GM21528 (cell line): ENCODE measurements at regions not wholly inside any gene's neighbourhood (a gene's known extent, or its start where the extent isn't known, plus 50 kb on each side); places are given as distances from the start of the nearest gene placed in this dataset.

Source experiments
- ATAC-seq: cut with Tn5 transposase; IDR thresholded peaks from one replicate; pipeline ENCODE4 v1.9.1; 2021; ENCODE audit warnings: mild to moderate bottlenecking, moderate library complexity; ENCODE audit not compliant: unreplicated experiment, low FRiP score

- no peak for ATAC-seq
These were observed 399.2 kb downstream of the NLGN4X start for GRCh38 chrX:5829469-5829868.

- ATAC-seq: no peak
These were observed 399.6 kb downstream of the NLGN4X start for GRCh38 chrX:5829060-5829459.

GRCh38 chrX:5823903-5824302 is 404.8 kb downstream of the NLGN4X start:
- no peak for ATAC-seq

- no peak for ATAC-seq
These were observed 418.0 kb downstream of the NLGN4X start for GRCh38 chrX:5810636-5811035.

- no peak for ATAC-seq
These were observed 421.5 kb downstream of the NLGN4X start for GRCh38 chrX:5807181-5807580.

GRCh38 chrX:5802391-5802790 is 426.3 kb downstream of the NLGN4X start:
- ATAC-seq: no peak

- no peak for ATAC-seq
These were observed 436.9 kb downstream of the NLGN4X start for GRCh38 chrX:5791721-5792120.

GRCh38 chrX:5788910-5789309 is 439.8 kb downstream of the NLGN4X start:
- ATAC-seq: no peak

GRCh38 chrX:5780821-5781220 is 447.8 kb downstream of the NLGN4X start:
- ATAC-seq: no peak

GRCh38 chrX:5775846-5776430 is 452.7 kb downstream of the NLGN4X start:
- no peak for ATAC-seq

GRCh38 chrX:5774446-5774845 is 454.2 kb downstream of the NLGN4X start:
- ATAC-seq: no peak

GRCh38 chrX:5771441-5771840 is 457.2 kb downstream of the NLGN4X start:
- ATAC-seq: no peak

GRCh38 chrX:5756616-5757015 is 472.1 kb downstream of the NLGN4X start:
- no peak for ATAC-seq

GRCh38 chrX:5753291-5753690 is 475.4 kb downstream of the NLGN4X start:
- ATAC-seq: no peak

- no peak for ATAC-seq
These were observed 475.8 kb downstream of the NLGN4X start for GRCh38 chrX:5752831-5753230.

- no peak for ATAC-seq
These were observed 480.0 kb downstream of the NLGN4X start for GRCh38 chrX:5748586-5749150.

GRCh38 chrX:5746231-5746630 is 482.4 kb downstream of the NLGN4X start:
- ATAC-seq: no peak

GRCh38 chrX:5733501-5733900 is 495.2 kb downstream of the NLGN4X start:
- ATAC-seq: no peak

GRCh38 chrX:5730556-5730955 is 498.1 kb downstream of the NLGN4X start:
- no peak for ATAC-seq

- ATAC-seq: no peak
These were observed 502.4 kb downstream of the NLGN4X start for GRCh38 chrX:5726224-5726623.

GRCh38 chrX:5724123-5724522 is 504.5 kb downstream of the NLGN4X start:
- no peak for ATAC-seq

- no peak for ATAC-seq
These were observed 510.0 kb downstream of the NLGN4X start for GRCh38 chrX:5718651-5719050.

- ATAC-seq: no peak
These were observed 512.0 kb downstream of the NLGN4X start for GRCh38 chrX:5716666-5717065.
